ENCODE measurements at regions not wholly inside any gene's neighbourhood (a gene's known extent, or its start where the extent isn't known, plus 50 kb on each side); places are given as distances from the start of the nearest gene placed in this dataset.

DNA sequence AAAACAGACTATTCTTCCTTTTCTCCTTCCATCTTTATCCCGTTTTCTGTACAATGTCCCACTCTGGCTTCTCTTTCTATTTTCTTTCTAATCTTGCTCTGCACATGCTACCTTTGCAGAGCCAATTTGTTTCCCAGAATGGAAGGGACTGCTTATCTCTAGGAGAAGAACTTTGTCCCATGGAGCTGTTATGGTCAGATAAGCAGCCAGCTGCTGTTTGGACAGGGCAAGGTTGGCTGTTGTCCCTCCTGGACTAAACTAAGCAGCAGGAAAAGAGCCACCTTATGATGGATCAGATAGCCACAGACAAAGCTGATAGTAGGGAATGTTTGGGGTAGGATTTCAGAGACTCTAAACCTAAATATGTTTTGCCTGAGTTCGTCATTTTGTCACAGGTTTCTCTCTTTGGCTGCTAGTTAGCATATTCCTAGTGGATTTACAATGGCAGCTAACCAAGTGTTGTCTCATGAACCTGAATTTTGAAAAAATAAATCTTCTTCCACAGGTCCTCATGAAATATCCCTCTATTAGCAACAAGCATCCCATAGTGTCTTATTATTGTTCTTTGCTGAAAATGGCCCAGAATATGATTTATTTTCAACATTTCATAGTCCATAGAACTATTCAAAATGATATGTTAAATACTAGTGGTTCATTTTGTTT lies 262.8 kb downstream of the SLC16A7 start:
- Histone ChIP-seq H3K4me2 (ENCODE audit: low read length) (no peak overlapping the region), H3K27ac (ENCODE audit: low read depth, low read length, poor library complexity, severe bottlenecking) (no peak overlapping the region), H3K79me2 (ENCODE audit: insufficient read depth, low read depth, low read length) (no peaks in the 10 kb centered on the region), H3K36me3 (ENCODE audit: insufficient read depth, low read length) (no peaks in the 10 kb centered on the region), H3K4me3 (ENCODE audit: low read depth, low read length, poor library complexity, severe bottlenecking) (no peak overlapping the region), H4K20me1 (ENCODE audit: insufficient read depth, low read length) (no peaks in the 10 kb centered on the region), H2AFZ (ENCODE audit: low read length) (no peak overlapping the region), H3K9me2 (ENCODE audit: insufficient read depth, low read length) (no peaks in the 10 kb centered on the region), H3K9me3 (ENCODE audit: low read length) (no peaks in the 10 kb centered on the region), H3K4me1 (ENCODE audit: insufficient read depth, low read length, poor library complexity, severe bottlenecking) (no peaks in the 10 kb centered on the region)
- CTCF ChIA-PET (ENCODE audit: unreplicated experiment), result no interaction called here
- TF ChIP-seq EZH2phosphoT487 (IDR thresholded peaks at IDR 0.05; ENCODE audit: borderline replicate concordance, low read depth, low read length), result no peak
- POLR2A ChIA-PET, result interaction anchor here (0.7 kb wide), 1 partner anchor 21 kb away, joined by 3 read pairs; no protein-coding TSS in a partner anchor
- no TSS peak for BruUV-seq (replicated peaks)
- DNase-seq (ENCODE audit: low spot score), result no peak
- intact Hi-C loops (cut with micrococcal nuclease; ENCODE audit: unreplicated experiment), result no loop called here

- no TSS peak for BruUV-seq (replicated peaks)
- no peaks in the 10 kb centered on the region for H3K4me1 ChIP-seq (ENCODE audit: insufficient read depth, low read length, poor library complexity, severe bottlenecking)
- H3K4me2 ChIP-seq (ENCODE audit: low read length), result no peak overlapping the region
- POLR2A ChIA-PET, result no interaction called here
- CTCF ChIA-PET (ENCODE audit: unreplicated experiment), result no interaction called here
- no peak overlapping the region for H3K4me3 ChIP-seq (ENCODE audit: low read depth, low read length, poor library complexity, severe bottlenecking)
- no peak overlapping the region for H2AFZ ChIP-seq (ENCODE audit: low read length)
- no peak overlapping the region for H3K27ac ChIP-seq (ENCODE audit: low read depth, low read length, poor library complexity, severe bottlenecking)
- no peaks in the 10 kb centered on the region for H3K36me3 ChIP-seq (ENCODE audit: insufficient read depth, low read length)
- no peaks in the 10 kb centered on the region for H3K79me2 ChIP-seq (ENCODE audit: insufficient read depth, low read depth, low read length)
- H3K9me3 ChIP-seq (ENCODE audit: low read length), result no peaks in the 10 kb centered on the region
- DNase-seq (ENCODE audit: low spot score), result no peak
- no peak for TF ChIP-seq EZH2phosphoT487 (IDR thresholded peaks at IDR 0.05; ENCODE audit: borderline replicate concordance, low read depth, low read length)
- TF ChIP-seq, protein P1, sequence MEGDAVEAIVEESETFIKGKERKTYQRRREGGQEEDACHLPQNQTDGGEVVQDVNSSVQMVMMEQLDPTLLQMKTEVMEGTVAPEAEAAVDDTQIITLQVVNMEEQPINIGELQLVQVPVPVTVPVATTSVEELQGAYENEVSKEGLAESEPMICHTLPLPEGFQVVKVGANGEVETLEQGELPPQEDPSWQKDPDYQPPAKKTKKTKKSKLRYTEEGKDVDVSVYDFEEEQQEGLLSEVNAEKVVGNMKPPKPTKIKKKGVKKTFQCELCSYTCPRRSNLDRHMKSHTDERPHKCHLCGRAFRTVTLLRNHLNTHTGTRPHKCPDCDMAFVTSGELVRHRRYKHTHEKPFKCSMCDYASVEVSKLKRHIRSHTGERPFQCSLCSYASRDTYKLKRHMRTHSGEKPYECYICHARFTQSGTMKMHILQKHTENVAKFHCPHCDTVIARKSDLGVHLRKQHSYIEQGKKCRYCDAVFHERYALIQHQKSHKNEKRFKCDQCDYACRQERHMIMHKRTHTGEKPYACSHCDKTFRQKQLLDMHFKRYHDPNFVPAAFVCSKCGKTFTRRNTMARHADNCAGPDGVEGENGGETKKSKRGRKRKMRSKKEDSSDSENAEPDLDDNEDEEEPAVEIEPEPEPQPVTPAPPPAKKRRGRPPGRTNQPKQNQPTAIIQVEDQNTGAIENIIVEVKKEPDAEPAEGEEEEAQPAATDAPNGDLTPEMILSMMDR (conservative IDR thresholded peaks at IDR 0.05; ENCODE audit: low read length), result no peak
- intact Hi-C loops (cut with micrococcal nuclease; ENCODE audit: unreplicated experiment), result no loop called here
- no peaks in the 10 kb centered on the region for H3K9me2 ChIP-seq (ENCODE audit: insufficient read depth, low read length)
- no peaks in the 10 kb centered on the region for H4K20me1 ChIP-seq (ENCODE audit: insufficient read depth, low read length)
Observed at GRCh38 chr12:59859171-59859510, 263.3 kb downstream of the SLC16A7 start.

DNA sequence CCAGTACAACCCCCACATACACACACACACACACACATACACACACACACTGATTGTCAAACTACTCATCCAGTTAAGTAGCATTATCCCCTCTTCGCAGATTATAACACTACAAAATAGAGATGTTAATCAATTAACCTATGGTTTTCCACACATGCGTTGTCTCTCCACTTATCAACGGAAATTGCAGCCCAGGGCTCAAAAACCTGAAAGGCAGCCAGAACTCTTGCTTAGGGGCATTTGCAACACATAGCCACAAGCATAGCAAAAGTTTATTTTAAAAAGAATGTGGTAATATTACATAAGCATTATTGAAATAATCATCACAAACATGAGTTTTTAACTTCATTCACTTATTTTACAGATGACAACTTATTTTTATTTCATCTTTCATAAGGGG lies 265.8 kb downstream of the SLC16A7 start:
- H3K9me3 ChIP-seq (ENCODE audit: low read length), result no peaks in the 10 kb centered on the region
- no peaks in the 10 kb centered on the region for H4K20me1 ChIP-seq (ENCODE audit: insufficient read depth, low read length)
- H2AFZ ChIP-seq (ENCODE audit: low read length), result no peak overlapping the region
- ChIA-PET POLR2A (interaction anchor here (1.0 kb wide), 1 partner anchor 78 kb away, joined by 3 read pairs; no protein-coding TSS in a partner anchor), CTCF (ENCODE audit: unreplicated experiment) (no interaction called here)
- no peaks in the 10 kb centered on the region for H3K36me3 ChIP-seq (ENCODE audit: insufficient read depth, low read length)
- H3K4me3 ChIP-seq (ENCODE audit: low read depth, low read length, poor library complexity, severe bottlenecking), result no peak overlapping the region
- TF ChIP-seq, protein P1 (conservative IDR thresholded peaks at IDR 0.05; ENCODE audit: low read length), result no peak
- intact Hi-C loops (cut with micrococcal nuclease; ENCODE audit: unreplicated experiment), result no loop called here
- no peak overlapping the region for H3K27ac ChIP-seq (ENCODE audit: low read depth, low read length, poor library complexity, severe bottlenecking)
- H3K9me2 ChIP-seq (ENCODE audit: insufficient read depth, low read length), result no peaks in the 10 kb centered on the region
- DNase-seq (ENCODE audit: low spot score), result no peak
- no peak overlapping the region for H3K4me2 ChIP-seq (ENCODE audit: low read length)
- H3K79me2 ChIP-seq (ENCODE audit: insufficient read depth, low read depth, low read length), result no peaks in the 10 kb centered on the region
- H3K4me1 ChIP-seq (ENCODE audit: insufficient read depth, low read length, poor library complexity, severe bottlenecking), result no peaks in the 10 kb centered on the region
- no TSS peak for BruUV-seq (replicated peaks)

Data from OCI-LY7 (cell line).